HS-27A (cell line): ENCODE measurements at regions not wholly inside any gene's neighbourhood (a gene's known extent, or its start where the extent isn't known, plus 50 kb on each side); places are given as distances from the start of the nearest gene placed in this dataset.
"Not testable (repeated sequence)": the region's sequence is repeated elsewhere in the genome, so short reads cannot be mapped to it uniquely, and the experiment has no call there.

Experiments used
- DNase-seq: peaks from one replicate; pipeline ENCODE4 v3.0.0-alpha.2; 2012; ENCODE audit warnings: low read depth, missing footprints

- DNase-seq = not testable (repeated sequence)
Observed at GRCh38 chr11:3514635-3515424, 127.0 kb downstream of the ART5 start.

GRCh38 chr11:3513311-3513710 lies 128.5 kb downstream of the ART5 start:
- not testable (repeated sequence) for DNase-seq

GRCh38 chr11:3512751-3513150 lies 129.0 kb downstream of the ART5 start:
- not testable (repeated sequence) for DNase-seq

GRCh38 chr11:3512133-3512703 lies 129.6 kb downstream of the ART5 start:
- not testable (repeated sequence) for DNase-seq

GRCh38 chr11:3511416-3512132 lies 130.2 kb downstream of the ART5 start:
- not testable (repeated sequence) for DNase-seq

GRCh38 chr11:3509563-3509962 lies 130.6 kb upstream of the ZNF195 start:
- not testable (repeated sequence) for DNase-seq

- DNase-seq = not testable (repeated sequence)
Observed at GRCh38 chr11:3499198-3499597, 120.3 kb upstream of the ZNF195 start.

- not testable (repeated sequence) for DNase-seq
Observed at GRCh38 chr11:3498356-3498755, 119.4 kb upstream of the ZNF195 start.

GRCh38 chr11:3493152-3493551 lies 114.2 kb upstream of the ZNF195 start:
- not testable (repeated sequence) for DNase-seq

- not testable (repeated sequence) for DNase-seq
Observed at GRCh38 chr11:3488003-3488402, 109.1 kb upstream of the ZNF195 start.

GRCh38 chr11:3485737-3486136 lies 106.8 kb upstream of the ZNF195 start:
- DNase-seq = not testable (repeated sequence)

GRCh38 chr11:3476937-3477885 lies 98.3 kb upstream of the ZNF195 start:
- DNase-seq = not testable (repeated sequence)

GRCh38 chr11:3476084-3476936 lies 97.4 kb upstream of the ZNF195 start:
- not testable (repeated sequence) for DNase-seq

- DNase-seq = not testable (repeated sequence)
Observed at GRCh38 chr11:3468963-3469362, 90.0 kb upstream of the ZNF195 start.

- not testable (repeated sequence) for DNase-seq
Observed at GRCh38 chr11:3467599-3467998, 88.7 kb upstream of the ZNF195 start.

GRCh38 chr11:3455666-3456065 lies 76.7 kb upstream of the ZNF195 start:
- DNase-seq = not testable (repeated sequence)

GRCh38 chr11:3454844-3455243 lies 75.9 kb upstream of the ZNF195 start:
- peak; percentile 19 for DNase-seq

- not testable (repeated sequence) for DNase-seq
Observed at GRCh38 chr11:3453596-3454256, 74.8 kb upstream of the ZNF195 start.

GRCh38 chr11:3450822-3451221 lies 71.9 kb upstream of the ZNF195 start:
- not testable (repeated sequence) for DNase-seq

GRCh38 chr11:3445535-3445934 lies 66.6 kb upstream of the ZNF195 start:
- DNase-seq = not testable (repeated sequence)
